HCT116 (cell line): ENCODE measurements at regions not wholly inside any gene's neighbourhood (a gene's known extent, or its start where the extent isn't known, plus 50 kb on each side); places are given as distances from the start of the nearest gene placed in this dataset.

Experiments used
- CTCF ChIP-seq, 3 experiments: fragments of 200-600 bp in 1 of 3; sonication (generic) in 1 of 3; IDR thresholded peaks in 2 of 3; conservative IDR thresholded peaks in 1 of 3; 2 replicates each; pipeline ENCODE4 v1.5.1; 2012 to 2017; ENCODE audit warnings: low read depth in 2 of 3, low read length in 2 of 3, antibody characterized with exemption in 1 of 3, borderline replicate concordance in 1 of 3, control low read depth in 1 of 3, mild to moderate bottlenecking in 1 of 3, mixed read lengths in 1 of 3, mixed run types in 1 of 3, moderate library complexity in 1 of 3; ENCODE audit not compliant: insufficient read depth in 1 of 3
- EZH2 ChIP-seq: fragments of 200-600 bp; sonication (generic); IDR thresholded peaks from 2 replicates; pipeline ENCODE4 v1.6.1; 2017; ENCODE audit warnings: antibody characterized with exemption, mixed run types
- FOSL1 ChIP-seq: IDR thresholded peaks from 2 replicates; pipeline ENCODE4 v1.6.1; 2012; ENCODE audit warnings: low read depth
- JUND ChIP-seq: IDR thresholded peaks from 2 replicates; pipeline ENCODE4 v1.6.1; 2012
- POLR2A ChIP-seq: IDR thresholded peaks from 2 replicates; pipeline ENCODE4 v1.7.0; 2011; ENCODE audit warnings: borderline replicate concordance; ENCODE audit not compliant: insufficient read depth, insufficient read length; ENCODE audit errors: extremely low read depth
- POLR2AphosphoS5 ChIP-seq: IDR thresholded peaks from 2 replicates; pipeline ENCODE4 v1.6.1; 2011; ENCODE audit warnings: mild to moderate bottlenecking, low read depth, low read length, moderate library complexity
- REST ChIP-seq: IDR thresholded peaks from 2 replicates; pipeline ENCODE4 v1.6.1; 2012; ENCODE audit warnings: low read depth
- SIN3A ChIP-seq: IDR thresholded peaks from 2 replicates; pipeline ENCODE4 v1.6.1; 2012; ENCODE audit warnings: low read depth
- YY1 ChIP-seq: IDR thresholded peaks from 2 replicates; pipeline ENCODE4 v1.6.1; 2011; ENCODE audit warnings: low read length, low read depth, moderate library complexity, mild to moderate bottlenecking; ENCODE audit not compliant: insufficient replicate concordance; ENCODE audit errors: extremely low read depth

- no peak for TF ChIP-seq CTCF (IDR thresholded peaks at IDR 0.05 in 2 of 3, conservative IDR thresholded peaks at IDR 0.05 in 1 of 3; ENCODE audit: borderline replicate concordance in 1 of 3, insufficient read depth in 1 of 3, low read depth in 2 of 3, low read length in 2 of 3)
- TF ChIP-seq REST: no peak
- TF ChIP-seq YY1: no peak
- no peak for TF ChIP-seq FOSL1
- no peak for TF ChIP-seq EZH2
- TF ChIP-seq JUND: no peak
- no peak for TF ChIP-seq POLR2A
- TF ChIP-seq POLR2AphosphoS5: no peak
- no peak for TF ChIP-seq SIN3A
These were observed 65.8 kb downstream of the KLF6 start for GRCh38 chr10:3719024-3719843.
